ENCODE measurements at regions not wholly inside any gene's neighbourhood (a gene's known extent, or its start where the extent isn't known, plus 50 kb on each side); places are given as distances from the start of the nearest gene placed in this dataset.

GRCh38 chr4:115396034-115396433, 282.6 kb upstream of the NDST4 start:
- DNase-seq, result no peak

DNA sequence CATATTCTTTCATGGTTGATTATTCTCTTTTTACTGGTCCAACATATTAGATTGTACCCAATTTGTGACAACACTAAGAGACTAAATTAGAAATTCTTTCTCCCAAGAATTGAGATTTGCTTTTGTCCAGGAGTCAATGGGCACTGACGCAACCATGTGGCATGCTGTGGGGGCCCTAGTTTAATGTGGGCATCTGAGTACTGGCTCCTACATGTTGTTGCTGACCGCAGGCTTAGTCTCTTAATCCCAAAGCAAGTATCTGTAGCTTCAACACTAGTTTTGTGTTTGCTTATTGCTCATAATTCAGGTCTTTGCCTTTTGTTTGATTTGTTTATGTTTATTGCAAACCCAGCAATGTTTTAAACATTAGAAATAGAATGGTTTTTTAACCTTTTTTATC, 263.4 kb upstream of the NDST4 start:
- DNase-seq, result no peak

DNA sequence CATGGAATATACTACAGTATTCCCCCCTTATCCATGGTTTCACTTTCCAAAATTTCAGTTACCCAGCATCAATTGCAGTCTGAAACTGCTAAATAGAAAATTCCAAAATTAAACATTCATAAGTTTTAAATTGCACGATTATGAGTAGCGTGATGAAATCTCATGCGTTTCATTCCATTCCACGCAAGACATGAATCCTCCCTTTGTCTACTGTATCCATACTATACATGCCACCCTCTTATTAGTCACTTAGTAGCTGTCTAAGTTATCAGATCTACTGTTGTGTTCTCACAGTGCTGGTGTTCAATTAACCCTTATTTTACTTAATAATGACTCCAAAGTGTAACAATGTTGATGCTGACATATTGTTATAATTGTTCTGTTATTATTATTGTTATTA, 261.2 kb upstream of the NDST4 start:
- no peak for DNase-seq

DNA sequence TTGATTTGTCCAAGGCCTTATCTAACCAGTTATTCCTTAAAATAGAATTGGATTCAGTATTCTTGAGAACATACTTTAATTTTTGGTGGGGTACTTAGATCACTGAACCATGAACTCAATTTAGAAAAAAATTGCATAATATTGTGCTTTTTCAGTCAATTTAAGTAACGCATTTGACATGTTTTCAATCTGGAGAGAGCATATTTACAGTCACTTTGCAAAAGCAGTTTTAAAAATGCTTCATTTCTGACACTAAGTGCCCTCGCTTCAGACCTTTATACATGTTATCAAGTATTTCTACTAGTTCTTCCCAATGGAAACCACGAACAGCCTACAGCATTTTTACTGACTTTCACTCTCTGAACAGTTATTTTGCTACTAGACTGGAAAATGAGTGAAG, 257.1 kb upstream of the NDST4 start:
- DNase-seq, result no peak

- DNase-seq, result no peak
These were observed 256.6 kb upstream of the NDST4 start for GRCh38 chr4:115370012-115370411.

DNA sequence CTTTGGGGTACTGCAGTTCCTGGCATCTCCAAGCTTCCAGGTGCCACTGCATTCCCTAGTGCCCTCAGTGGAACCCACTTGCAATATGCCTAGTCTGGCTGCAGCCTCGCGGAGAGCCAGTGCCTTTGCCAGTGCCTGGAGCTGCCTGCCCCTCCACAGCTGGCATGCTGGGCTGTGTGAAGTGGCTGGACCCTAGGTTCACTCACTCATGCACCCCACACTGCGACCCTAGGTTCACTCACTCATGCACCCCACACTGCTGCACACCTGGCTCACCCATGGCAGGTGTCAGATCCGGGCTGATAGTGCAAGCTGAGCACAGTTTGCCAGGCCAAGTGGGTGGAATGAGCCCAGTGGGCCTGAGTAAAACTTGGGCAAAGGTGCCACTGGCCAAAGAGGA, 253.0 kb upstream of the NDST4 start:
- DNase-seq, result no peak

GRCh38 chr4:115365185-115365584, 251.8 kb upstream of the NDST4 start:
- DNase-seq, result no peak

GRCh38 chr4:115361781-115362180, 248.4 kb upstream of the NDST4 start:
- DNase-seq, result no peak

GRCh38 chr4:115360431-115360830, 247.0 kb upstream of the NDST4 start:
- no peak for DNase-seq

DNA sequence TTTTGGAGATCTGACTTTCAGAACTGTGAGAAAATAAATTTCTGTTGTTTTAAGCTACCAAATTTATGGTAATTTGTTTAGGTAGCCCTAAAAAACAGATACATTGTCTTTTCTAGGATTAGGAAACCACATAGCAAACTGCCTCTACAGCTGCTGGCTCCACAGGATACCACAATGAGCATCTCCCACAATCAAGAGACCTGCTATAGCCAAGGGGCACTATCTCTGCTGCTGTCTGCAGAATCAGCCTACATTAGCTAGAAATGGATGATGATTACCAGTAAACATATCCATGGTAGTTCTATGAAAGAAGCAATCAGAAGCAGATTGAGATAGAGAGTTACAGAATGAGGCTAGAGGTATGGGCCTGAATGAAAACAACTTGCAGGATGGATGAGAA, 244.4 kb upstream of the NDST4 start:
- no peak for DNase-seq

- DNase-seq, result no peak
These were observed 242.8 kb upstream of the NDST4 start for GRCh38 chr4:115356176-115356575.

DNA sequence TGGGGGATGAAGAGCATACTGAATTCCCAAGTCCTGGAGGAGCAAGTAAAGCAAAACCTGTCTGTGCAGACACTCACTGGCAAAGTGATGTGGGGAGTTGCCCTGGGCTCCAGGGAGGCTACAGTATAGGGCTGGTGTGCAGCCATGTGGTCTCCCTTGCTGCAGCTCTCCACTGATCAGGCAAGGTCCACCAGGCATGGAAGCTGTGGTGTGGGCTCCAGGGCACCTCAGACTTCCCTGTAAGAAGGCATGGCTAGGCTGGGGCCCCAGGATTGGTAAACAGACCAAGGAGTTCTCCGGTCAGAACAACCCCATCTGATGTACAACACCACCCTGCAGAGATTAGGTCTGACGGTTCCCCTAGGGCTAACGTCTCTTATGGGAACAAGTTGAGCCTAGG, 241.9 kb upstream of the NDST4 start:
- no peak for DNase-seq

DNA sequence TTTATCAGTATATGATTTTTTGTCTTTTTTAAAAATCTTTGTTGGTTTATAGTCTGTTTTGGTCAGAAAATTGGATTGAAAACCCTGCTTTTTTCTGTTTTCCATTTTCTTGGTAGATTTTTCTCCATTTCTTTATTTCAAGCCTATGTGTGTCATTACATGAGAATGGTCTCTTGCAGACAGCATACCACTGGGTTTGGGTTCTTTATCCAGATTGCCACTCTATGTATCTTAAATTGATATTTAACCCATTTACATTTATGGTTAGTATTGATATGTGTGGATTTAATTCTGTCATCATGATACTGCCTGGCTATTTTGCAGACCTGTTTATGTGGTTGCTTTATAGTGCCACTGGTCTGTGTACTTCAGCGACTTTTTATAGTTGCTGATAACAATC, 239.9 kb upstream of the NDST4 start:
- no peak for DNase-seq

DNA sequence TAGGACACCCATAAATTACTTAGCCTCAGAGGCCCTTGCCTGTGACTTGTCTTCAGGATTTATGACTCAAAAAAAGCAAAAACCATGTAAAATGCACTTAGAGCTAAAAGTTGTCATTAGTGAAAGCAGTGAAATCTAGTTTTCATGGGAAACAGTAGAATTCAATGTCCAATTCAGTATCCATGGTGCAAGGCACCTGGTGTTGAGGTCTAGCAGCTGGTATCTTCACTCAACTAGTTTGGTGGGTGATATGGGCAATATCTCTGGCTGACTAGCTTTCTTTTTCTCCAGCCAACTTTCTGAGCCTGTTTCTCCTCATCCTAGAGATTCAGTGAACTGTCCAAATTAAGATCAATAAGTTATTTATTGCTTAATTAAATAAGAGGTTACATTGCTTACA, 229.8 kb upstream of the NDST4 start:
- DNase-seq, result no peak

- no peak for DNase-seq
These were observed 221.5 kb upstream of the NDST4 start for GRCh38 chr4:115334736-115335411.

- DNase-seq, result no peak
These were observed 218.7 kb upstream of the NDST4 start for GRCh38 chr4:115332078-115332477.

DNA sequence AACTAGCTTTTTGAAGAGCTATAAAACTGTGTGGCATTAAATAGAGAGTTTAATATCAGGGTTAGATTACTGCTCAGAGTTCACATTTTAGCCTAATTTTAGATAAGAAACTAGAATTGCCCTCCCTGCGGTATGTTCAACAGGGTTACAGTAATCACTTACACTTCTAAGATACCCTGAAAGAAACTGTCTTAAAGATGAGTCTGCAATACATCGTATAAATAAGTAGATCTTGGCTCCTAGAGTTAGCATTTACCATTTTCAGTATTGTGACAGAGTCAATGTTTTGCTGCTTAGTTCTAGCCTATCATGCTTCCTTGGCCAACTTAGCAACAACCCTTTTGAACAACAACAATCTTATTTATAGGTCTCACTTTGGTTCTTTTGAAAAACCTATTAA, 217.8 kb upstream of the NDST4 start:
- DNase-seq, result no peak

- no peak for DNase-seq
These were observed 212.4 kb upstream of the NDST4 start for GRCh38 chr4:115325836-115326235.

DNA sequence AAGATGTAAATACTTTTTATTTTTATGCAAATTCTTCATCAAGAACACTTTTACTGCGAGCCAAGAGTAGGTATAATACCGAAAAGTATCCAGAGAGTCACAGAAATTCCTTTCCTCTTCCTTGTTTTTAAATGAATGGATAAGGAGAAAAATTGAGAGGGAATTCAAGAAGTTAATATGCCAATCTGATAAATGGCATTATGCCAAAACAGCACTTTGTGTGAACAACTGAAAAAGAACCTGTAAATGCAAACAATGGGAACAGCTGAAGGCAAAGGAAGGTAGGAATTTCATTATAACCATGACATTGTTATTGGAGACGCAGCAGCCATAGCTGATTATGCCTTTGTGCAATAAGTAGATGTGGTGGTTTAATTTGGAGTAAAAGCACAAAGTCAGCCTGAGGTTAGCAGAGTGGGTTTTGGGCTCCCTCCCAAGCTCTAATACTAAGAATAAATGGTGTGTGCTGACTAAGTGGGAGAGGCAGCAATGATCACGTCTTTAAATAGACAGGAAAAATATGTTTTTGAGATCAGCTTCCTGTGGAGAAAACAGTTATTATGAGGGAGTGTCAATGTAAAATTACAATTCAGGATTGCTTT, 209.8 kb upstream of the NDST4 start:
- no peak for DNase-seq

- DNase-seq, result no peak
These were observed 201.8 kb upstream of the NDST4 start for GRCh38 chr4:115315182-115315581.

- no peak for DNase-seq
These were observed 197.2 kb upstream of the NDST4 start for GRCh38 chr4:115310641-115311040.

DNA sequence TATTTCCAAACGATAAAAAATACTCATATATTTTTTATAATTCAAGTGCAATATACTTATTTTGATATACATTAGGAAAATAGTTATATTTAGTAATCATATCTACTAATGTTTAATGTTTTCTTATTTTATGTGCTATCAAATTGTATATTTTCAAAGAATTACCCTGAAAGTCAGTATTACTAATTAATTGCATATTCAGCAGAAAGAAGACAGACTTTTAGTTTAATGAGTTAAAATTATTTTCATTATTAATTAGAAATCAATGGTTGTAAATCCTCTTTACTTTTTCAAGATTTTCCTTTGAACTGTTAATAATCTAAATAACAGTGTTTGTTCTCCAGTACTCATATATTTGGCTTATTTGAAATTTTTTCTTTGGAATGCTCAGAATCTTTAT, 181.3 kb upstream of the NDST4 start:
- DNase-seq, result no peak

- DNase-seq, result no peak
These were observed 179.7 kb upstream of the NDST4 start for GRCh38 chr4:115293093-115293462.

DNA sequence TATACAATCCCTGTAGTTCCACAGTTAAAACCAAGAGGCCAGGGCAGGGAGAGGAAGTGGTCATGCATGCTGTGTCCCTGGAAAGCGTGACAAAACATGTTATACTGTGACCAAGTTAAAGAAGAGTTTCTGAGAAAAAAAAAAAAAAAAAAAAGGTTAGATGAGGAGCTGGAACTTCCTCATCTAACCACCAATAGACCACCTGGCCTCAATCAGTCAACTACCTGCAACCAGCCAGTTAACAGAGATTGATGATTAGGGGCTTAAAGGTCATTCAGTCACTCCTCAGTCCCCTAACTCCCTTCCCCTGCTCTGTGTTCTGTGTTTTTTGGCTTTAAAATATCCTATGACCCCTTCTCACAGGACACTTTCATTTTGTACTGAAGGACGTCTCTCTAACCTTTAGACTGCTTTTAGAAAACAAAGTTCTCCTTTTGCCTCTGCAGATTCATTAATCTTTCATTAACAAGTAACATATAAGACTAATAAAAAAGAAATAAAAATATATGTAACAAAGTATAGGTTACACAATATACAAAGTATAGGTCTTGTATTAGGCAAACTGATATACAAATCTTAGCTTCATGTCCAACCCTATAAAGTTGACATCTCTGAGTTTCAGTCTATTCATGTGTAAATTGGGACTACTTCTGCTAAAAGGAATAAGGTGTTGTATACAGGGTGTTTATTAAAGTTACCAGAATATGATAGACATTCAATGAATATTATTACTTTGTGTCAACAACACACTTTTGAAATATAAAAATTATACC, 179.1 kb upstream of the NDST4 start:
- no peak for DNase-seq

DNA sequence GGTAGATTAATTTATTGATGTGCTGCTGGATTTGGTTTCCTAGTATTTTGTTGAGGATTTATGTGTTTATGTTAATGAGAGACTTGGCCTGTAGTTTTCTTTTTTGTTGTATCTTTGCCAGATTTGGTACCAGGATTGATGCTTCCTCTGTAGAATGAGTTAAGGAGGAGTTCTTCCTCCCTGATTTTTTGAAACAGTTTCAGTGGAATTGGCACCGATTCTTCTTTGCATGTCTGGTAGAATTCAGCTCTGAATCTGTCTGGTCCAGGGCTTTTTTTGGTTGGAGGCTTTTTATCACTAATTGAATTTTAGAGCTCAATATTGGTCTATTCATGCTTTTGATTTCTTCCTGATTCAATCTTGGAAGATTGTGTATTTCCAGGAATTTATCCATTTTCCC, 174.0 kb upstream of the NDST4 start:
- DNase-seq, result no peak

Data from NCI-H524 treated with DMSO at 0.1 percent for 48 hours (cell line).